GM23338 (cell line): ENCODE measurements at regions not wholly inside any gene's neighbourhood (a gene's known extent, or its start where the extent isn't known, plus 50 kb on each side); places are given as distances from the start of the nearest gene placed in this dataset.

ENCODE experiments used
- ATAC-seq: fragments of 200-7000 bp; cut with Tn5 transposase; 3 replicates; pipeline ENCODE4 v1.9.1; 2020
- DNase-seq: peaks from one replicate; pipeline ENCODE4 v3.0.0-alpha.2; 2015; ENCODE audit warnings: low spot score
- H2AFZ ChIP-seq: fragments of 200-600 bp; sonication (generic); 2 replicates; pipeline ENCODE4 v1.8.0; 2016; ENCODE audit warnings: antibody characterized with exemption, mild to moderate bottlenecking, moderate library complexity
- H3F3A ChIP-seq: fragments of 200-600 bp; sonication (generic); replicated peaks from 2 replicates; pipeline ENCODE4 v1.8.0; 2017; ENCODE audit warnings: antibody characterized with exemption, mixed run types, low read depth
- H3K27ac ChIP-seq: fragments of 200-600 bp; sonication (generic); 2 replicates; pipeline ENCODE4 v1.6.1; 2016; ENCODE audit warnings: low read depth
- H3K27me3 ChIP-seq: fragments of 200-600 bp; sonication (generic); 2 replicates; pipeline ENCODE4 v1.8.0; 2016; ENCODE audit warnings: mild to moderate bottlenecking, mixed run types, moderate library complexity; ENCODE audit not compliant: insufficient read depth
- H3K36me3 ChIP-seq: fragments of 200-600 bp; sonication (generic); 2 replicates; pipeline ENCODE4 v1.8.0; 2016; ENCODE audit warnings: mild to moderate bottlenecking; ENCODE audit not compliant: insufficient read depth
- H3K4me1 ChIP-seq: fragments of 200-600 bp; sonication (generic); 2 replicates; pipeline ENCODE4 v1.8.0; 2016; ENCODE audit warnings: mild to moderate bottlenecking, moderate library complexity; ENCODE audit not compliant: insufficient read depth
- H3K4me2 ChIP-seq: fragments of 200-600 bp; sonication (generic); 2 replicates; pipeline ENCODE4 v1.7.1; 2017; ENCODE audit warnings: mixed run types
- H3K4me3 ChIP-seq: fragments of 200-600 bp; sonication (generic); 2 replicates; pipeline ENCODE4 v1.6.1; 2016; ENCODE audit warnings: mixed run types
- H3K79me2 ChIP-seq: fragments of 200-600 bp; sonication (generic); replicated peaks from 2 replicates; pipeline ENCODE4 v1.8.0; 2017; ENCODE audit warnings: mild to moderate bottlenecking; ENCODE audit not compliant: insufficient read depth
- H3K9me2 ChIP-seq: fragments of 200-600 bp; sonication (generic); 2 replicates; pipeline ENCODE4 v1.8.0; 2017; ENCODE audit not compliant: insufficient read depth
- H4K20me1 ChIP-seq: fragments of 200-600 bp; sonication (generic); replicated peaks from 2 replicates; pipeline ENCODE4 v1.8.0; 2017; ENCODE audit warnings: mild to moderate bottlenecking; ENCODE audit not compliant: insufficient read depth
- H3K27ac Mint-ChIP-seq: 2 replicates; pipeline ENCODE4 v1.8.0; 2020; ENCODE audit warnings: inconsistent platforms, mild to moderate bottlenecking, moderate library complexity, mixed read lengths
- H3K27me3 Mint-ChIP-seq: 3 replicates; pipeline ENCODE4 v1.8.0; 2022; ENCODE audit warnings: low read depth, mild to moderate bottlenecking, moderate library complexity, mixed read lengths, inconsistent platforms; ENCODE audit not compliant: insufficient read depth, poor library complexity
- H3K36me3 Mint-ChIP-seq: 3 replicates; pipeline ENCODE4 v1.8.0; 2021; ENCODE audit warnings: low read depth, mild to moderate bottlenecking, inconsistent platforms, moderate library complexity, mixed read lengths
- H3K4me1 Mint-ChIP-seq: 3 replicates; pipeline ENCODE4 v1.8.0; 2020; ENCODE audit warnings: mild to moderate bottlenecking, inconsistent platforms, mixed read lengths
- H3K4me3 Mint-ChIP-seq: 3 replicates; pipeline ENCODE4 v1.8.0; 2021; ENCODE audit warnings: moderate library complexity, mild to moderate bottlenecking, inconsistent platforms, mixed read lengths
- H3K9me3 Mint-ChIP-seq: 3 replicates; pipeline ENCODE4 v1.8.0; 2020; ENCODE audit warnings: moderate library complexity, mild to moderate bottlenecking, inconsistent platforms, mixed read lengths
- CTCF ChIP-seq, 2 experiments: fragments of 200-600 bp in 1 of 2; sonication (generic) in 1 of 2; conservative IDR thresholded peaks; 2 replicates each; pipeline versions ENCODE4 v1.5.1 to v1.6.1; 2016 to 2017; ENCODE audit warnings: antibody characterized with exemption in 2 of 2, low read depth in 2 of 2, mild to moderate bottlenecking in 2 of 2, moderate library complexity in 1 of 2
- ETS1 ChIP-seq: IDR thresholded peaks from 2 replicates; pipeline ENCODE4 v1.6.1; 2016; ENCODE audit warnings: antibody characterized with exemption
- EZH2 ChIP-seq: fragments of 200-600 bp; sonication (generic); IDR thresholded peaks from one replicate; pipeline ENCODE4 v1.8.0; 2017; ENCODE audit warnings: antibody characterized with exemption, mild to moderate bottlenecking, low read depth; ENCODE audit not compliant: unreplicated experiment
- EZH2phosphoT487 ChIP-seq: fragments of 200-600 bp; sonication (generic); IDR thresholded peaks from one replicate; pipeline ENCODE4 v1.8.1; 2018; ENCODE audit warnings: antibody characterized with exemption; ENCODE audit not compliant: unreplicated experiment
- JUNB ChIP-seq: IDR thresholded peaks from one replicate; pipeline ENCODE4 v1.6.1; 2016; ENCODE audit warnings: antibody characterized with exemption; ENCODE audit not compliant: unreplicated experiment
- POLR2AphosphoS5 ChIP-seq: IDR thresholded peaks from 2 replicates; pipeline ENCODE4 v1.6.1; 2016; ENCODE audit warnings: antibody characterized with exemption, low read depth
- REST ChIP-seq: IDR thresholded peaks from one replicate; pipeline ENCODE4 v1.6.1; 2018; ENCODE audit warnings: antibody characterized with exemption; ENCODE audit not compliant: unreplicated experiment
- STAT1 ChIP-seq: IDR thresholded peaks from one replicate; pipeline ENCODE4 v1.6.1; 2016; ENCODE audit warnings: antibody characterized with exemption; ENCODE audit not compliant: unreplicated experiment
- ZNF114 ChIP-seq: fragments of 250-450 bp; sonication (Bioruptor Pico); IDR thresholded peaks from 2 replicates; pipeline ENCODE4 v1.5.0; 2020; ENCODE audit warnings: mild to moderate bottlenecking, moderate library complexity
- ZNF462 ChIP-seq: fragments of 250-450 bp; sonication (Bioruptor Pico); IDR thresholded peaks from 2 replicates; pipeline ENCODE4 v1.5.0; 2020; ENCODE audit warnings: mild to moderate bottlenecking, moderate library complexity

GRCh38 chrX:109858602-109859341, 125.7 kb upstream of the ACSL4 start (continued):
- no peak for TF ChIP-seq ETS1
- no peak for TF ChIP-seq EZH2

GRCh38 chrX:109859651-109860050, 126.6 kb upstream of the ACSL4 start:
- no peaks in the 10 kb centered on the region for H3K36me3 ChIP-seq
- Mint-ChIP-seq H3K4me3 (no peak overlapping the region), H3K27ac (no peak overlapping the region), H3K27me3 (peaks cover 5% of the 10 kb centered on the region), H3K36me3 (no peaks in the 10 kb centered on the region), H3K9me3 (no peaks in the 10 kb centered on the region; the same call in 2 of the 3 replicates), H3K4me1 (peaks cover 11% of the 10 kb centered on the region)
- DNase-seq, result no peak
- no peak overlapping the region for H3K27ac ChIP-seq
- H2AFZ ChIP-seq, result no peak overlapping the region
- H4K20me1 ChIP-seq, result no peaks in the 10 kb centered on the region
- H3K79me2 ChIP-seq, result no peaks in the 10 kb centered on the region
- H3K9me2 ChIP-seq, result no peaks in the 10 kb centered on the region
- H3K27me3 ChIP-seq, result no peaks in the 10 kb centered on the region
- peaks cover 15% of the 10 kb centered on the region; the same call in 1 of the 2 replicates for H3K4me1 ChIP-seq
- H3K4me3 ChIP-seq, result no peak overlapping the region
- H3K4me2 ChIP-seq, result no peak overlapping the region
- no peak for ATAC-seq
- H3F3A ChIP-seq, result no peaks in the 10 kb centered on the region
- TF ChIP-seq POLR2AphosphoS5 (no peak), ETS1 (no peak), CTCF (conservative IDR thresholded peaks at IDR 0.05; ENCODE audit: low read depth in 2 of 2) (no peak), EZH2 (no peak), ZNF462 (CRISPR knock-in tag) (no peak), REST (no peak), JUNB (no peak), STAT1 (no peak), EZH2phosphoT487 (no peak), ZNF114 (CRISPR knock-in tag) (no peak)
